Esophagus muscularis mucosa (tissue), 3 donors: ENCODE measurements at regions not wholly inside any gene's neighbourhood (a gene's known extent, or its start where the extent isn't known, plus 50 kb on each side); places are given as distances from the start of the nearest gene placed in this dataset.

Source experiments
- CTCF ChIP-seq, 3 experiments: fragments of 200-600 bp in 2 of 3; fragments of 450-650 bp in 1 of 3; sonication (generic) in 2 of 3; IDR thresholded peaks; one replicate each; pipeline ENCODE4 v1.5.1; 2017 to 2019; ENCODE audit warnings: antibody characterized with exemption in 3 of 3, mild to moderate bottlenecking in 2 of 3, moderate library complexity in 1 of 3
- EP300 ChIP-seq: sonication (generic); formaldehyde crosslinking; IDR thresholded peaks from one replicate; pipeline ENCODE4 v1.6.1; 2017; ENCODE audit warnings: antibody characterized with exemption

- no peak for TF ChIP-seq EP300
- no peak for TF ChIP-seq CTCF (IDR thresholded peaks at IDR 0.05)
These were observed 112.8 kb upstream of the NR3C1 start for GRCh38 chr5:143516249-143516648.
